ENCODE measurements at regions not wholly inside any gene's neighbourhood (a gene's known extent, or its start where the extent isn't known, plus 50 kb on each side); places are given as distances from the start of the nearest gene placed in this dataset.

DNA sequence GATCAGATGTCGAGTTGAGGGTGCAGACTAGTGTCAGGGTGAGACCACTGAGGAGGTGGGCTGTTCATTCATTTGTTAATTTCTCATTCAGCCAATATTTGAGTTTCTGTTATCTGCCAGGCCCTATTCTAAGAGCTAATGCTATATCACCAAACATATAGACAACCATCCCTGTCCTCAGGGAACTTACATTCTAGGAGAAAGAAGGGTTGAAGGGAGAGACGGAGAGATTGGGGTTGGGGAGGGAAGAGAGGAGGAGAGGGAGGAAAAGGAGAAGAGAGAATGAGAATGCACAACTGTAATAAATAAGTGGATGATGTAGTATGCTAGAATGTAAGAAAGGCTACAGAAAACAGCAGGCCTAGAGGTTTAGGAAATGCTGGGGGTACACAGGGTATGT lies 129.9 kb upstream of the PITX1 start:
- Histone ChIP-seq H3K9me3 (no peaks in the 10 kb centered on the region), H3K4me1 (no peaks in the 10 kb centered on the region), H3K27ac (no peak overlapping the region), H3K4me3 (no peak overlapping the region), H3K36me3 (no peaks in the 10 kb centered on the region), H3K27me3 (no peaks in the 10 kb centered on the region)
- TF ChIP-seq CTCF (IDR thresholded peaks at IDR 0.05 in 4 of 5, conservative IDR thresholded peaks at IDR 0.05 in 1 of 5): no peak
- TF ChIP-seq POLR2A (IDR thresholded peaks at IDR 0.05): no peak
- in situ Hi-C loops (cut with MboI; ENCODE audit: low sequenced_read_pairs in 4 of 4) (no loop called here), intact Hi-C loops (cut with DNase I; ENCODE audit: low total_unique reads) (no loop called here)
- DNase-seq (no peak), ATAC-seq (no peak)

DNA sequence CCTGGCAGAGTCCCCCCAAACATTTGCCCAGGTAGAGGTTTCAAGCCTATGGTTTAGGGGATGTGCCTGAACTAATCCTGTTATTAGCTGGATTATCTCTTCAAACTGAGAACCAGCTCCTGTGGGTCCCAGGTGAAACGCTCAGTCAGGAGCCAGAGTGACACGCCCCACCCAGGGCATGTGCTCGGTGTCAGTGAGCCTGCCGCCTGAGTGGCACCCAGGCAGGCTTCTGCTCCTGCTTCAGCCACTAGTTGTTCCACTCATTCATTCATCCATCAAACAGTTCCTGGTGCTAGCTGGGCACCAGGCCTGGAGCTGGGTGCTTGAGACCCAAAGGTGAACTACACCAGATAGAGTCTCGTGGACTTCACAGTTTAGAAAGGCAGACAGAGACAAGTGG lies 129.4 kb upstream of the PITX1 start:
- DNase-seq (no peak), ATAC-seq (no peak)
- Histone ChIP-seq H3K4me1 (no peaks in the 10 kb centered on the region), H3K27me3 (no peaks in the 10 kb centered on the region), H3K27ac (no peak overlapping the region), H3K36me3 (no peaks in the 10 kb centered on the region), H3K9me3 (no peaks in the 10 kb centered on the region), H3K4me3 (no peak overlapping the region)
- in situ Hi-C loops (cut with MboI; ENCODE audit: low sequenced_read_pairs in 4 of 4) (no loop called here), intact Hi-C loops (cut with DNase I; ENCODE audit: low total_unique reads) (no loop called here)
- TF ChIP-seq CTCF (IDR thresholded peaks at IDR 0.05 in 4 of 5, conservative IDR thresholded peaks at IDR 0.05 in 1 of 5): no peak

DNA sequence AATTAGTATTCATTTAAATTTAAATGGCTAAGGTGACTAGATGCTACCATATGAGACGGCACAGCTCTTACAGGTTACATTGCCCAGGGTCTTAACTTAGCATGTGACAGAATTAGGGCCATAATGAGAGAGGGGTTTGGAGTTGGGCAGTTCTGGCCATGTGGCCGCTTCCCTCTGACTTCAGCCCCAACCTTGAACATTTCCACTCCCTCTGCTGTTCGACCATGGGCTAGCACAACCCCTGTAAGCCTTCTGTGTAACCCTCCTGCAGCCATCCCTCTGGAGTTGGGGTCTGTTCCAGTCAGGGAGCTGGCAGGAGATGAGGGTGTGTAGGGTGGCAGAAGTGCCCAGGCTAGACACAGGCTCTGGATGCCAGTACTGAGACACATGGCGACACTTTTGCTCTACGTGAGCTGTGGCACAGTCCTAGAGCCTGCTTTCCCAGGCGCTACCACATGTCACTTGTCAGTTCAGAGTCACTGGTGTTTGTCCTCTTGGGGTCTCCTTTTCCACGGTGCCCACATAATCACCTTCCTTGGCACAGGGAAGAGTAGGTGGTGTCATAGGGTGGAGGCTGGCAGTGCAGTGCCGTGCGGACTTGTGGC lies 128.7 kb upstream of the PITX1 start:
- intact Hi-C loops (cut with DNase I; ENCODE audit: low total_unique reads): no loop called here
- TF ChIP-seq CTCF (IDR thresholded peaks at IDR 0.05 in 4 of 5, conservative IDR thresholded peaks at IDR 0.05 in 1 of 5): no peak
- TF ChIP-seq POLR2A (IDR thresholded peaks at IDR 0.05): no peak
- in situ Hi-C loops (cut with MboI; ENCODE audit: low sequenced_read_pairs in 4 of 4): no loop called here

DNA sequence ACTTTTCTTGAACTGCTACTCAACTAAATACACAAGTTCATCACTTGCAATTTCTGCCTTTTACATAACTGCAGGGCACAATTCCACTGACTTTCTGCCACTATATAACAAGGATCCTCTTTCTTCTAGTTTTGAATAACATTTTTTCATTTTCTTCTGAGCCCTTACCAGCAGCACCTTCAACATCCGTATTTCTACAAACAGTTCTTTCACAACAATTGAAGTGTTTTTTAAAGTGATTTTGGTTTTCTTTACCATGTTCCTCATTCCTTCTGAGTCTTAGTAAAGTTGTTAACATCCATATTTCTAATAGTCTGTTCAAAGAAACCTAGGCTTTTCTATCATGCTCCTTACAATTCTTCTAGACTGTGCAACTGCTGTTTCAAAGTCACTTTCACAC lies 127.2 kb upstream of the PITX1 start:
- Histone ChIP-seq H3K9me3 (no peaks in the 10 kb centered on the region), H3K36me3 (no peaks in the 10 kb centered on the region), H3K4me1 (no peaks in the 10 kb centered on the region), H3K4me3 (no peak overlapping the region), H3K27me3 (no peaks in the 10 kb centered on the region), H3K27ac (no peak overlapping the region)
- DNase-seq (no peak), ATAC-seq (no peak)
- intact Hi-C loops (cut with DNase I; ENCODE audit: low total_unique reads) (no loop called here), in situ Hi-C loops (cut with MboI; ENCODE audit: low sequenced_read_pairs in 4 of 4) (no loop called here)
- TF ChIP-seq POLR2A (IDR thresholded peaks at IDR 0.05) (no peak), CTCF (IDR thresholded peaks at IDR 0.05 in 4 of 5, conservative IDR thresholded peaks at IDR 0.05 in 1 of 5) (no peak)

More for the DNA sequence above, 128.7 kb upstream of the PITX1 start:
- no peak overlapping the region for H3K4me3 ChIP-seq
- no peaks in the 10 kb centered on the region for H3K27me3 ChIP-seq
- ATAC-seq: no peak
- H3K27ac ChIP-seq: no peak overlapping the region
- H3K9me3 ChIP-seq: no peaks in the 10 kb centered on the region
- no peaks in the 10 kb centered on the region for H3K4me1 ChIP-seq
- H3K36me3 ChIP-seq: no peaks in the 10 kb centered on the region
- no peak for DNase-seq

DNA sequence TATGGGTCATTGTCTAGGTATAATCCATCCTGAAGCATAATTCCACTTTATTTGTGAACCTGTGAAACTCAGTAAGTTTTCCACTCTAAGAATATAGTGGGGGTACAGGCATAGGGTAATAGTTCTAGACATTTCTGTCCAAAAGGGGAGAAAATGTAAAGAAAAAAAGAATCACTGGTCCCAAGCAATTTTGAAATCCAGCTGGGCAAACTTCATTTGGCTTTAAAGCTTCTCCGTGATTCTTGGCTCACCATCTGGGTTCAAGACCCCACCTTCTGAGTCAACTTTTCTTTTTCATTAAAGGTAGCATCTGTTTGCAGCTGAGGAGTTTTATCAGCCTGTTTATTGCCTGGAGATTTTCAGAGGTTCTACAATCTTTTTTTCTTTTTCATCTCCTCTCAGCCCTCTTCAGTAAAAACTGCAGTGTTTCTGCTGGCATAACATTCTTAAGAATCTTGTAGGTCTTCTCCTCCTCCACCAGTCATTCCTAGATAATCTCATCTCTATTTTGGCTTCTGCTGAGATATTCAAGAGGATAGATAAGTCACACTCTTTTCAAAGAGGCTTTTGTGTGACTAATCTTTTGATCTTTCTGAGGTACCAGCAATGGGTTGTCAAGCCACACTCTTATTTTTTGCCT lies 126.1 kb upstream of the PITX1 start:
- Histone ChIP-seq H3K27ac (no peak overlapping the region), H3K4me1 (no peaks in the 10 kb centered on the region), H3K27me3 (no peaks in the 10 kb centered on the region), H3K4me3 (no peak overlapping the region), H3K36me3 (no peaks in the 10 kb centered on the region), H3K9me3 (no peaks in the 10 kb centered on the region)
- DNase-seq: no peak
- ATAC-seq: no peak
- in situ Hi-C loops (cut with MboI; ENCODE audit: low sequenced_read_pairs in 4 of 4): no loop called here
- TF ChIP-seq POLR2A (IDR thresholded peaks at IDR 0.05) (no peak), CTCF (IDR thresholded peaks at IDR 0.05 in 4 of 5, conservative IDR thresholded peaks at IDR 0.05 in 1 of 5) (no peak)
- intact Hi-C loops (cut with DNase I; ENCODE audit: low total_unique reads): no loop called here
